ENCODE measurements at regions not wholly inside any gene's neighbourhood (a gene's known extent, or its start where the extent isn't known, plus 50 kb on each side); places are given as distances from the start of the nearest gene placed in this dataset.

DNA sequence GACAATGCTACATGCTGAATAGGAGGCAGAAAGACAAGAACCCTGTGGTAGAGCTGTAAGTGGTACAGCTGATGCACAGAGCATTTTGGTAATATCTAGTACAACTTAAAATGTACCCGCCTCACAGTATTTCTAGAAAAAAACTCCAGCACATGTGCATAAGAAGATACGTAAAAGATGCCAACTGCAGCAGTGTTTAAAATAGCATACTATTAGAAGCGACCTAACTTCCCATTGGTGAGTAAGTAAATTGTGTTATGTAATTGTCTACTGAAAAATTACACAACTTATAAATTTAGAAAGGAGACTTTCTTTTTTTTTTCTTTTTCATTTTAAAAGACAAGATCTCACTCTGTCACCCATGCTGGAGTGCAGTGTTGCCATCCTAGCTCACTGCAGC, 114.3 kb upstream of the CAND1 start:
- Histone ChIP-seq H3K27me3 (ENCODE audit: control insufficient read depth, extremely low read depth, insufficient read depth, low read length) (no peaks in the 10 kb centered on the region), H3K4me1 (ENCODE audit: control insufficient read depth, extremely low read depth, insufficient read depth, low read length) (peaks cover 4% of the 10 kb centered on the region), H3K4me2 (ENCODE audit: control insufficient read depth, extremely low read depth, insufficient read depth, low read depth, low read length) (no peak overlapping the region), H2AFZ (ENCODE audit: control insufficient read depth, low read length) (no peak overlapping the region), H3K9me3 (ENCODE audit: control insufficient read depth, low read depth, low read length) (no peaks in the 10 kb centered on the region), H3K9ac (ENCODE audit: control insufficient read depth, extremely low read depth, insufficient read depth, low read length) (no peak overlapping the region), H3K9me1 (ENCODE audit: control insufficient read depth, extremely low read depth, insufficient read depth, low read length) (no peaks in the 10 kb centered on the region), H4K20me1 (ENCODE audit: control insufficient read depth, extremely low read depth, insufficient read depth, low read length) (no peaks in the 10 kb centered on the region), H3K36me3 (ENCODE audit: control insufficient read depth in 2 of 2, extremely low read depth in 1 of 2, insufficient read depth in 2 of 2, low read length in 2 of 2) (no peaks in the 10 kb centered on the region), H3K79me2 (ENCODE audit: control insufficient read depth, insufficient read depth, low read length) (no peaks in the 10 kb centered on the region), H3K27ac (ENCODE audit: control insufficient read depth, insufficient read depth, low read length) (no peak overlapping the region), H3K4me3 (ENCODE audit: control insufficient read depth in 2 of 3, extremely low read depth in 1 of 3, insufficient read depth in 2 of 3, low read depth in 1 of 3, low read length in 3 of 3) (no peak overlapping the region)
- no peak for FAIRE-seq
- dilution Hi-C loops (cut with MboI; ENCODE audit: extremely low pct_ligation_motif_present, low sequenced_read_pairs), result no loop called here
- DNase-seq (ENCODE audit: low read depth, low spot score), result no peak
- no peak for TF ChIP-seq EZH2 (IDR thresholded peaks at IDR 0.05; ENCODE audit: low read length)
- TF ChIP-seq, protein P1, sequence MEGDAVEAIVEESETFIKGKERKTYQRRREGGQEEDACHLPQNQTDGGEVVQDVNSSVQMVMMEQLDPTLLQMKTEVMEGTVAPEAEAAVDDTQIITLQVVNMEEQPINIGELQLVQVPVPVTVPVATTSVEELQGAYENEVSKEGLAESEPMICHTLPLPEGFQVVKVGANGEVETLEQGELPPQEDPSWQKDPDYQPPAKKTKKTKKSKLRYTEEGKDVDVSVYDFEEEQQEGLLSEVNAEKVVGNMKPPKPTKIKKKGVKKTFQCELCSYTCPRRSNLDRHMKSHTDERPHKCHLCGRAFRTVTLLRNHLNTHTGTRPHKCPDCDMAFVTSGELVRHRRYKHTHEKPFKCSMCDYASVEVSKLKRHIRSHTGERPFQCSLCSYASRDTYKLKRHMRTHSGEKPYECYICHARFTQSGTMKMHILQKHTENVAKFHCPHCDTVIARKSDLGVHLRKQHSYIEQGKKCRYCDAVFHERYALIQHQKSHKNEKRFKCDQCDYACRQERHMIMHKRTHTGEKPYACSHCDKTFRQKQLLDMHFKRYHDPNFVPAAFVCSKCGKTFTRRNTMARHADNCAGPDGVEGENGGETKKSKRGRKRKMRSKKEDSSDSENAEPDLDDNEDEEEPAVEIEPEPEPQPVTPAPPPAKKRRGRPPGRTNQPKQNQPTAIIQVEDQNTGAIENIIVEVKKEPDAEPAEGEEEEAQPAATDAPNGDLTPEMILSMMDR (optimal IDR thresholded peaks at IDR 0.05 in 1 of 3, IDR thresholded peaks at IDR 0.05 in 1 of 3, conservative IDR thresholded peaks at IDR 0.05 in 1 of 3; ENCODE audit: extremely low read depth in 1 of 3, insufficient read depth in 2 of 3, low read length in 3 of 3), result no peak

GRCh38 chr12:67155863-67156262, 113.3 kb upstream of the CAND1 start:
- Histone ChIP-seq H3K9me1 (ENCODE audit: control insufficient read depth, extremely low read depth, insufficient read depth, low read length) (no peaks in the 10 kb centered on the region), H3K4me1 (ENCODE audit: control insufficient read depth, extremely low read depth, insufficient read depth, low read length) (peaks cover 4% of the 10 kb centered on the region), H3K4me3 (ENCODE audit: control insufficient read depth in 2 of 3, extremely low read depth in 1 of 3, insufficient read depth in 2 of 3, low read depth in 1 of 3, low read length in 3 of 3) (no peak overlapping the region), H3K27me3 (ENCODE audit: control insufficient read depth, extremely low read depth, insufficient read depth, low read length) (no peaks in the 10 kb centered on the region), H3K27ac (ENCODE audit: control insufficient read depth, insufficient read depth, low read length) (no peak overlapping the region), H4K20me1 (ENCODE audit: control insufficient read depth, extremely low read depth, insufficient read depth, low read length) (no peaks in the 10 kb centered on the region), H3K9ac (ENCODE audit: control insufficient read depth, extremely low read depth, insufficient read depth, low read length) (no peak overlapping the region), H2AFZ (ENCODE audit: control insufficient read depth, low read length) (no peak overlapping the region), H3K9me3 (ENCODE audit: control insufficient read depth, low read depth, low read length) (no peaks in the 10 kb centered on the region), H3K36me3 (ENCODE audit: control insufficient read depth in 2 of 2, extremely low read depth in 1 of 2, insufficient read depth in 2 of 2, low read length in 2 of 2) (no peaks in the 10 kb centered on the region), H3K79me2 (ENCODE audit: control insufficient read depth, insufficient read depth, low read length) (no peaks in the 10 kb centered on the region), H3K4me2 (ENCODE audit: control insufficient read depth, extremely low read depth, insufficient read depth, low read depth, low read length) (no peak overlapping the region)
- FAIRE-seq, result peak; percentile 77
- dilution Hi-C loops (cut with MboI; ENCODE audit: extremely low pct_ligation_motif_present, low sequenced_read_pairs), result no loop called here
- TF ChIP-seq EZH2 (IDR thresholded peaks at IDR 0.05; ENCODE audit: low read length), result no peak
- TF ChIP-seq, protein P1 (optimal IDR thresholded peaks at IDR 0.05 in 1 of 3, IDR thresholded peaks at IDR 0.05 in 1 of 3, conservative IDR thresholded peaks at IDR 0.05 in 1 of 3; ENCODE audit: extremely low read depth in 1 of 3, insufficient read depth in 2 of 3, low read length in 3 of 3), result no peak
- DNase-seq (ENCODE audit: low read depth, low spot score), result no peak

Measured in keratinocyte (primary cell).